Activated CD4-positive, alpha-beta T cell treated with anti-CD3 and anti-CD28 coated beads, Interleukin-10, Interleukin-2, amounts not matched to agents 100 ng/mL and 50 ng/mL, durations not matched to agents 16 hours and 8 hours (primary cell): ENCODE measurements at regions not wholly inside any gene's neighbourhood (a gene's known extent, or its start where the extent isn't known, plus 50 kb on each side); places are given as distances from the start of the nearest gene placed in this dataset.

Source experiments
- DNase-seq: peaks from one replicate; pipeline ENCODE4 v3.0.0-alpha.2; 2020

DNA sequence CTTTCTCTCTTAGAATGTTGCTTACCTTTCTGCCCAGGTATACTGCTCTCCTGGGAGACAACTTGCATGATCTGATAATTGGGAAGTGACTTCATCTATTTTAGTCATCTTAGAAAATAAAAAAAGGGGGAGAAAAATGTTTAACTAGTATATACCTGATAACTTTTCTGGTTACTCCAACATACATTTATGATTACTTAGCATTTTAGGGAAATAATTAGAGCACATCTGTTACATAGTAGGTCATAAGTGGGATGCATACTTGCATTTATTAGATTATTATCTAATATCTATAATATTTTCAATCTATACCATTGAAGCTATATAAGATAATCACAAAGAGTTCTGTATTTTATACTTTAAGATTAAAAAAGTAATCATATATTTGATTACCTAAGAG, 193.9 kb upstream of the EYS start:
- no peak for DNase-seq

DNA sequence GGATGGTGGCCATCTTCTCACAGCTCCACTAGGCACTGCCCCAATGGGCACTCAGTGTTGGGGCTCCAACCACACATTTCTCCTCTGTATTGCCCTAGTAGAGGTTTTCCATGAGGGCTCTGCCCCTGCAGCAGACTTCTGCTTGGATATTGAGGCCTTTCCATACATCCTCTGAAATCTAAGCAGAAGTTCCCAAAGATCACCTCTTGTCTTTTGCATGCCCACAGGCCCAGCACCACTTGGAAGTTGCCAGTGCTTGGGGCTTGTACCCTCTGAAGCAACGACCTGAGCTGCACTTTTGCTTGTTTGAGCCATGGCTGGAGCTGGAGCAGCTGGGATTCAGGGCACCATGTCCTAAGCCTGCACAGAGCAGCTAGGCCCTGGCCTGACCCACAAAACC, 189.1 kb upstream of the EYS start:
- no peak for DNase-seq

DNA sequence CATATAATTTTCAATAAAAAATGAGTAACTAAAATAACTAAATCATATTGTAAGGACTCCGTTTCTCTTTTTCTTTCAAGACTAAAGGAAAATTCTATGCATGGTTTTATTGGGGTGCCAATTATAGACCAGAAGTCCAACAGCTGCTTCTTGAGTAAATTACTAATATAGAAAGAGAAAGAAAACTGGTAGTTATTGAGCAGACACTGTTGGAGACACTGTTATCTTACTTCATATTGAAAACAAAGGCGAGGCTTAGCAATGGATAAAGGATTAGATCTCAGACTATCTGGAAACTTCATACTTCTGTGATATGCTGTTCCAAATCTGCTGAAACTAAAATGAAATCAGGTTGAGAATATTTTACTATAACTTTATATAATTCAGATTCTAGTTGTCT, 169.6 kb upstream of the EYS start:
- DNase-seq = no peak

- DNase-seq = no peak
Observed at GRCh38 chr6:65852369-65852852, 145.4 kb upstream of the EYS start.

DNA sequence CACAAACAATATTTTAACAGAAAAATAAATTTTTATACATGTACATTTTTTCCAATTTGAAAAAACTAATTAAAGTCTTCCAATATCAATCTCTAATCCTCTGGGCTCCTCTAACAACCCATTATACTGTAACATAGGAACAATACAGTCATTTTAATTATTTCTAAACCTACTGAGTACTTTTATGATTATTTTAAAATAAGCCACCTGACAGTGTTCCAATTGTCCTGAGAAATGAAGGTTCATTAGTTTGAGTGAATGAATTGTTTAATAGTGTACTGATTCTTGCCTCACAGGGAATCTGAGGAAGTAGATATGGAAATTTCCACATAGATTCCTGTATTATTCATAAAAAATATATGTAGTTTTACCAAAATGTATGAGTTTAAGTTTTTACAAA, 123.1 kb upstream of the EYS start:
- DNase-seq = no peak

GRCh38 chr6:65819152-65819551, 112.1 kb upstream of the EYS start:
- no peak for DNase-seq

DNA sequence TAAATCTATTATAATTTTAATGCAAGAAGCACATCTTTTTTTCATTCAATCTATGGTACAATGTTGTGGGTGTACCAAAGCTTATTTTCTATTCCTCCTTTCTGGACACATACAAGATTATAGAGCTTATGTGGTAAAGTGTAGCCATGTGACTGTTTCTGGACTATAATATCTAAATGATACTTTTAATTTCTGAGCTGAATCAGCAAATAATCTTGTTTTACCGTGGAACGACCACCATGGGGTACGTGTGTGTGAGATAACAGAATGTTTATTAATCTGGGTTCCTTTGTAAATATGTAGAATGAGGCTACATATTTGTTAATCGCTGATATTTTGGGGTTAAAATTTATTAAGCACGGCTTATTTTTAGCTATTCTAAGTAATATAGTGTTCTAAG, 111.5 kb upstream of the EYS start:
- no peak for DNase-seq

GRCh38 chr6:65816991-65817390, 110.0 kb upstream of the EYS start:
- no peak for DNase-seq

- DNase-seq = no peak
Observed at GRCh38 chr6:65814071-65814470, 107.0 kb upstream of the EYS start.

GRCh38 chr6:65803186-65803585, 96.2 kb upstream of the EYS start:
- no peak for DNase-seq

- DNase-seq = no peak
Observed at GRCh38 chr6:65799389-65799788, 92.4 kb upstream of the EYS start.

GRCh38 chr6:65798280-65799014, 91.4 kb upstream of the EYS start:
- no peak for DNase-seq

GRCh38 chr6:65790666-65791065, 83.6 kb upstream of the EYS start:
- DNase-seq = no peak

DNA sequence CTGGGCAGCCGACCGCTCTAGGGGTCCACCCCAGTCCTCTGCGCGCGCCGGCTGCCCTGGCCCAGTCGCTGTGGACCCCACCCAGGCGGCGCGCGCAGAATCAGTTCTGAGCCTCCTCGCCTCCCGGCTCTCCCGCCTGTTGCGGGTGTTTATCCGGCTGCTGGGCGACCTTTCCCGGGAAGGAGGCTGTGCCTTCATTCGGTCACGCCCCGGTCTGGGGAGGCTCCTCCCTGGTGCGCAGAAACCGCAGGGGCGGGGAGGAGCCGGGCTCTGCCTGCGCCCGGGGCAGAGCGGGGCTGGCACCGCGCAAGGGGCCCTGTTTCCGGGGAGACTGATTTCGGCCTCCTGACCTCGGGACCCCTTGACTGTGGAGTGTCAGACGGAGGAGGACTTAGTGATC, 80.8 kb upstream of the EYS start:
- DNase-seq = no peak

GRCh38 chr6:65786815-65787214, 79.8 kb upstream of the EYS start:
- no peak for DNase-seq

DNA sequence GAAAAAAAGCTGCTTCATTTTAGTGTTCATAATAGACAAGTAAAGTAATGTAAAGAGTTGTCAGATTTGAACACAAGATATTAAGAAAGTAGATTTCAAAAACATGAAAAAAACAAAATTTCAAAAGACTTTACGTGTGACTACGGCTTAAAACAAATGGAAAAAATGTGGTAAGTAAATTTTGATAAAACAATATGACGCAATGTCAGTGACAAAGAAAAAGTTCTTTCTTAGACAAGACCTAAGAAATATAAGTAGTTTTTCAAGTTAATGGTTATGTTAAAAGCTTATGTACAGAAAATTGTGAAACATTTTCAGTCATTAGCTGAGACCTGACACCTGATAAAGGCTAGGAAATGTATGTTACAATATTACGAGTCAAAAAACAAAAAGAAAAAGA, 73.7 kb upstream of the EYS start:
- no peak for DNase-seq

DNA sequence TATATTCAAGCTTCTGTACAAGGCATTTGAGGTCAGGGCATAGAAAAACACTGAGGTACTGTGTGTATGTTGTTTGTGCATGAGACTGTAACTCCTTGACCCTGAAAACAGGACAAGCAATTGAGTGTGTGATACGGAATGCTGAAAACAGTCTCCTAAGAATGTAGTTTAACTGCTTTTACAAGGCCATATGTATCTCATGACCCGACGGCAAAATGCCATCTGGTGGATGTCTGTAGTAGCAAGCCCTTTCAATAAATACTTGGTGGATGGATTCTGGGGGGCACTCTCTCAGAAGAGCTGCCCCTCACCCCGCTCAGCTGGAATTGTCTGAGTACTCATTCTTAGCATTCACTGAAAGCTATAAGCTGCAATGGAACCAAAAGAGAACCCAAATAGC, 69.3 kb upstream of the EYS start:
- no peak for DNase-seq

DNA sequence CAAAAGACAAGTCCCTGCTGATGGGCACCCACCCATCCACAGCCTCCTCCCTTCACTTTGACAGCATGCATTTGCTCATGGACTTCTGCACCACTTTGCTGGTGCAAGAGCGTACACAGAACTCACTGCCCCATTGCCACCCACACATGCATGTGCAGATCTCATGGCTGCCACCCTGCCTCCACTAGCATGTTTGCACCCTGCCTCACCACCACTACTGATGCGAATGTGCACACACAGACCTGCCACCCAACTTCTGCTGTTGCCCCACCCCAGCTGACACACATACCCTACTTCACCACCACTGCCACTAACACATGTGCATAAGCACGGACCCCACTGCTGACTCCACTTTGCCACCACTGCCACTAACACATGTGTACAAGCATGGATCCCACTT, 64.9 kb upstream of the EYS start:
- no peak for DNase-seq

GRCh38 chr6:65761890-65762289, 54.9 kb upstream of the EYS start:
- no peak for DNase-seq

GRCh38 chr6:65760285-65760684, 53.3 kb upstream of the EYS start:
- no peak for DNase-seq
